Effector memory CD8-positive, alpha-beta T cell (primary cell): ENCODE measurements at regions not wholly inside any gene's neighbourhood (a gene's known extent, or its start where the extent isn't known, plus 50 kb on each side); places are given as distances from the start of the nearest gene placed in this dataset.

ENCODE experiments used
- ATAC-seq: fragments of 150-1000 bp; cut with Tn5 transposase; replicated peaks from 2 replicates; pipeline ENCODE4 v1.10.0; 2021; ENCODE audit warnings: mild to moderate bottlenecking, moderate library complexity
- DNase-seq, 3 experiments: peaks; one replicate each; pipeline ENCODE4 v3.0.0; 2021
- H3K27ac Mint-ChIP-seq, 2 donors: one replicate each; pipeline ENCODE4 v1.8.0; 2022; ENCODE audit warnings: mild to moderate bottlenecking in 2 of 2, mixed read lengths in 2 of 2, moderate library complexity in 2 of 2
- H3K27me3 Mint-ChIP-seq, 2 donors: one replicate each; pipeline ENCODE4 v1.8.0; 2022; ENCODE audit warnings: mixed read lengths in 2 of 2
- H3K36me3 Mint-ChIP-seq: one replicate; pipeline ENCODE4 v1.8.0; 2022; ENCODE audit warnings: mild to moderate bottlenecking, moderate library complexity, mixed read lengths; ENCODE audit not compliant: insufficient read depth
- H3K4me1 Mint-ChIP-seq, 2 donors: one replicate each; pipeline ENCODE4 v1.8.0; 2022; ENCODE audit warnings: low read depth in 2 of 2, mixed read lengths in 2 of 2
- H3K4me3 Mint-ChIP-seq, 2 donors: one replicate each; pipeline ENCODE4 v1.8.0; 2022; ENCODE audit warnings: mild to moderate bottlenecking in 2 of 2, mixed read lengths in 2 of 2, moderate library complexity in 2 of 2
- H3K9me3 Mint-ChIP-seq, 2 donors: one replicate each; pipeline ENCODE4 v1.8.0; 2022; ENCODE audit warnings: mixed read lengths in 2 of 2

- ATAC-seq (no peak), DNase-seq (no peak)
- Mint-ChIP-seq H3K4me3 (no peak overlapping the region), H3K36me3 (peaks cover 3% of the 10 kb centered on the region), H3K27ac (no peak overlapping the region), H3K27me3 (peaks cover 0 to 6% of the 10 kb centered on the region in 2 donors), H3K4me1 (peaks cover 4% of the 10 kb centered on the region in 2 donors), H3K9me3 (peaks cover 0 to 2% of the 10 kb centered on the region in 2 donors)
These were observed 55.2 kb upstream of the MED9 start for GRCh38 chr17:17421346-17422216.

- Mint-ChIP-seq H3K27ac (no peak overlapping the region), H3K4me3 (no peak overlapping the region), H3K4me1 (no peaks in the 10 kb centered on the region), H3K36me3 (peaks cover 3% of the 10 kb centered on the region), H3K9me3 (peaks cover 0 to 2% of the 10 kb centered on the region in 2 donors), H3K27me3 (peaks cover 0 to 6% of the 10 kb centered on the region in 2 donors)
- no peak for DNase-seq
- no peak for ATAC-seq
These were observed 54.6 kb upstream of the MED9 start for GRCh38 chr17:17422217-17422610.

GRCh38 chr17:17422641-17423040 is 54.2 kb upstream of the MED9 start:
- Mint-ChIP-seq H3K27ac (no peak overlapping the region), H3K27me3 (peaks cover 0 to 6% of the 10 kb centered on the region in 2 donors), H3K36me3 (peaks cover 3% of the 10 kb centered on the region), H3K4me1 (no peaks in the 10 kb centered on the region), H3K4me3 (no peak overlapping the region), H3K9me3 (peaks cover 0 to 2% of the 10 kb centered on the region in 2 donors)
- no peak for ATAC-seq
- DNase-seq: no peak

- no peak overlapping the region for H3K27ac Mint-ChIP-seq
- DNase-seq (no peak), ATAC-seq (no peak)
- H3K4me1 Mint-ChIP-seq: no peaks in the 10 kb centered on the region
- H3K9me3 Mint-ChIP-seq: peaks cover 0 to 2% of the 10 kb centered on the region in 2 donors
- peaks cover 0 to 6% of the 10 kb centered on the region in 2 donors for H3K27me3 Mint-ChIP-seq
- H3K36me3 Mint-ChIP-seq: peaks cover 3% of the 10 kb centered on the region
- no peak overlapping the region for H3K4me3 Mint-ChIP-seq
These were observed 53.1 kb upstream of the MED9 start for GRCh38 chr17:17423656-17424055.

GRCh38 chr17:17424552-17424951 is 52.2 kb upstream of the MED9 start:
- Mint-ChIP-seq H3K9me3 (peaks cover 0 to 2% of the 10 kb centered on the region in 2 donors), H3K27me3 (peaks cover 0 to 6% of the 10 kb centered on the region in 2 donors), H3K36me3 (peaks cover 2% of the 10 kb centered on the region), H3K4me3 (no peak overlapping the region), H3K27ac (no peak overlapping the region), H3K4me1 (no peaks in the 10 kb centered on the region)
- DNase-seq (no peak), ATAC-seq (no peak)

GRCh38 chr17:17425005-17425404 is 51.8 kb upstream of the MED9 start:
- ATAC-seq: no peak
- H3K4me3 Mint-ChIP-seq: no peak overlapping the region
- H3K36me3 Mint-ChIP-seq: no peaks in the 10 kb centered on the region

GRCh38 chr17:17425591-17425990 is 51.2 kb upstream of the MED9 start:
- Mint-ChIP-seq H3K27ac (no peak overlapping the region), H3K4me1 (no peaks in the 10 kb centered on the region), H3K4me3 (no peak overlapping the region), H3K27me3 (peaks cover 0 to 12% of the 10 kb centered on the region in 2 donors), H3K9me3 (peaks cover 0 to 2% of the 10 kb centered on the region in 2 donors), H3K36me3 (no peaks in the 10 kb centered on the region)
- DNase-seq (no peak), ATAC-seq (no peak)

More at GRCh38 chr17:17425005-17425404, 51.8 kb upstream of the MED9 start:
- no peak for DNase-seq
- Mint-ChIP-seq H3K27me3 (peaks cover 0 to 11% of the 10 kb centered on the region in 2 donors), H3K9me3 (peaks cover 0 to 2% of the 10 kb centered on the region in 2 donors), H3K27ac (no peak overlapping the region), H3K4me1 (no peaks in the 10 kb centered on the region)

GRCh38 chr17:17426184-17426583 is 50.6 kb upstream of the MED9 start:
- peaks cover 0 to 2% of the 10 kb centered on the region in 2 donors for H3K9me3 Mint-ChIP-seq

More at GRCh38 chr17:17426184-17426583, 50.6 kb upstream of the MED9 start:
- peaks cover 0 to 12% of the 10 kb centered on the region in 2 donors for H3K27me3 Mint-ChIP-seq
- DNase-seq: no peak
- H3K36me3 Mint-ChIP-seq: no peaks in the 10 kb centered on the region
- no peaks in the 10 kb centered on the region for H3K4me1 Mint-ChIP-seq
- no peak overlapping the region for H3K27ac Mint-ChIP-seq
- no peak overlapping the region for H3K4me3 Mint-ChIP-seq
- no peak for ATAC-seq
